A549 (cell line): ENCODE measurements at regions not wholly inside any gene's neighbourhood (a gene's known extent, or its start where the extent isn't known, plus 50 kb on each side); places are given as distances from the start of the nearest gene placed in this dataset.

Experiments used
- CHD2 ChIP-seq: fragments of 150-350 bp; IDR thresholded peaks from 2 replicates; pipeline ENCODE4 v1.6.1; 2014; ENCODE audit warnings: low read length; ENCODE audit not compliant: partially characterized antibody
- EP300 ChIP-seq, 2 experiments: fragments of >200 bp; sonication (Bioruptor Twin); formaldehyde crosslinking; IDR thresholded peaks; 2 replicates in 1 of 2; 3 replicates in 1 of 2; pipeline ENCODE4 v1.6.1; 2016 to 2017
- MAX ChIP-seq: IDR thresholded peaks from 2 replicates; pipeline ENCODE4 v1.6.1; 2012
- MAZ ChIP-seq: fragments of 150-350 bp; IDR thresholded peaks from 2 replicates; pipeline ENCODE4 v1.6.1; 2014; ENCODE audit warnings: antibody characterized with exemption, low read depth, low read length, borderline replicate concordance
- PHF8 ChIP-seq: fragments of 200-600 bp; sonication (generic); IDR thresholded peaks from 2 replicates; pipeline ENCODE4 v1.6.1; 2016; ENCODE audit warnings: low read depth, mild to moderate bottlenecking, antibody characterized with exemption, moderate library complexity, borderline replicate concordance
- TF ChIP-seq, protein P1 (sequence below): fragments of >200 bp; sonication (Bioruptor Twin); formaldehyde crosslinking; IDR thresholded peaks from 3 replicates; pipeline ENCODE4 v1.5.1; 2016
- TF ChIP-seq, protein P2 (sequence below): fragments of 200-600 bp; sonication (generic); IDR thresholded peaks from 2 replicates; pipeline ENCODE4 v1.6.1; 2016; ENCODE audit warnings: antibody characterized with exemption, mild to moderate bottlenecking, moderate library complexity

DNA sequence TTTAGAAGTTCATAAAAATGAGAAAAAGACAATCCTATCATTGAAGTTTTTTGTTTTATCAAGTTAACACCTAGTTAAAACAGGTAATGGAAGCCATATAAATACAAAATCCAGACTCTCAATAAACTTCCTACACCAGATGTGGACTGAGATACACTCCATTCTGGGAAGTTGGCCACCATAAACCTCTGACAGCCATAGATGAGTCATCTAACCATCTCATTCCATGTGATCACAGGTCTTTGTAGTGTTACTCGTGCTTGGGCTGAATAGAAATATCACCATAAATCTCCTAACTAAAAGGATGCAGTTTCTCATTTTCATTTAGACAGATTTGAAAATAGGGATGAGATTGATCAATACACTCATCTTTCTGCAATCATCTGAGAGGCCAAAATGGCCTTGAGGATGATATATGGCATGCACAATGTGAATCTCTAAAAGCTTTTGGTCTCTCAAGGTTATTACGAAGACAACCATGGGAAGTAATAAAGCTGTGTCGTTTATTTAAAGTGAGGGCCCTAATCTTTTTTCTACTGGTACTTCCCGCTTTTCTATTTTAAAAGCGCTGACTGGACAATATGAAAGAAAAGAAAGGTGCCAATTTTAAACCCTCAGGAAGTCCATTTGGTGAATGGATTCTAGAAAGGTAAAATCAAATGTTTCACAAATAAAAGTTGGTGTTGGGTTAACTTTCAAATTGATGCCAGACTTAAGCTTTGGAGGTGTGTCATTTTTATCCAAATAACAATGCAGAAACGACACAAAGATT lies 155.5 kb downstream of the POLR2M start:
- no peak for TF ChIP-seq PHF8
- no peak for TF ChIP-seq MAZ
- TF ChIP-seq, protein P1, sequence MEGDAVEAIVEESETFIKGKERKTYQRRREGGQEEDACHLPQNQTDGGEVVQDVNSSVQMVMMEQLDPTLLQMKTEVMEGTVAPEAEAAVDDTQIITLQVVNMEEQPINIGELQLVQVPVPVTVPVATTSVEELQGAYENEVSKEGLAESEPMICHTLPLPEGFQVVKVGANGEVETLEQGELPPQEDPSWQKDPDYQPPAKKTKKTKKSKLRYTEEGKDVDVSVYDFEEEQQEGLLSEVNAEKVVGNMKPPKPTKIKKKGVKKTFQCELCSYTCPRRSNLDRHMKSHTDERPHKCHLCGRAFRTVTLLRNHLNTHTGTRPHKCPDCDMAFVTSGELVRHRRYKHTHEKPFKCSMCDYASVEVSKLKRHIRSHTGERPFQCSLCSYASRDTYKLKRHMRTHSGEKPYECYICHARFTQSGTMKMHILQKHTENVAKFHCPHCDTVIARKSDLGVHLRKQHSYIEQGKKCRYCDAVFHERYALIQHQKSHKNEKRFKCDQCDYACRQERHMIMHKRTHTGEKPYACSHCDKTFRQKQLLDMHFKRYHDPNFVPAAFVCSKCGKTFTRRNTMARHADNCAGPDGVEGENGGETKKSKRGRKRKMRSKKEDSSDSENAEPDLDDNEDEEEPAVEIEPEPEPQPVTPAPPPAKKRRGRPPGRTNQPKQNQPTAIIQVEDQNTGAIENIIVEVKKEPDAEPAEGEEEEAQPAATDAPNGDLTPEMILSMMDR, result no peak
- TF ChIP-seq CHD2, result no peak
- no peak for TF ChIP-seq MAX
- TF ChIP-seq, protein P2, sequence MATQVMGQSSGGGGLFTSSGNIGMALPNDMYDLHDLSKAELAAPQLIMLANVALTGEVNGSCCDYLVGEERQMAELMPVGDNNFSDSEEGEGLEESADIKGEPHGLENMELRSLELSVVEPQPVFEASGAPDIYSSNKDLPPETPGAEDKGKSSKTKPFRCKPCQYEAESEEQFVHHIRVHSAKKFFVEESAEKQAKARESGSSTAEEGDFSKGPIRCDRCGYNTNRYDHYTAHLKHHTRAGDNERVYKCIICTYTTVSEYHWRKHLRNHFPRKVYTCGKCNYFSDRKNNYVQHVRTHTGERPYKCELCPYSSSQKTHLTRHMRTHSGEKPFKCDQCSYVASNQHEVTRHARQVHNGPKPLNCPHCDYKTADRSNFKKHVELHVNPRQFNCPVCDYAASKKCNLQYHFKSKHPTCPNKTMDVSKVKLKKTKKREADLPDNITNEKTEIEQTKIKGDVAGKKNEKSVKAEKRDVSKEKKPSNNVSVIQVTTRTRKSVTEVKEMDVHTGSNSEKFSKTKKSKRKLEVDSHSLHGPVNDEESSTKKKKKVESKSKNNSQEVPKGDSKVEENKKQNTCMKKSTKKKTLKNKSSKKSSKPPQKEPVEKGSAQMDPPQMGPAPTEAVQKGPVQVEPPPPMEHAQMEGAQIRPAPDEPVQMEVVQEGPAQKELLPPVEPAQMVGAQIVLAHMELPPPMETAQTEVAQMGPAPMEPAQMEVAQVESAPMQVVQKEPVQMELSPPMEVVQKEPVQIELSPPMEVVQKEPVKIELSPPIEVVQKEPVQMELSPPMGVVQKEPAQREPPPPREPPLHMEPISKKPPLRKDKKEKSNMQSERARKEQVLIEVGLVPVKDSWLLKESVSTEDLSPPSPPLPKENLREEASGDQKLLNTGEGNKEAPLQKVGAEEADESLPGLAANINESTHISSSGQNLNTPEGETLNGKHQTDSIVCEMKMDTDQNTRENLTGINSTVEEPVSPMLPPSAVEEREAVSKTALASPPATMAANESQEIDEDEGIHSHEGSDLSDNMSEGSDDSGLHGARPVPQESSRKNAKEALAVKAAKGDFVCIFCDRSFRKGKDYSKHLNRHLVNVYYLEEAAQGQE, result no peak
- no peak for TF ChIP-seq EP300 (IDR thresholded peaks at IDR 0.05)
